SKM-1 treated with dmso at 0.1 percent for 144 hours (cell line): ENCODE measurements at regions not wholly inside any gene's neighbourhood (a gene's known extent, or its start where the extent isn't known, plus 50 kb on each side); places are given as distances from the start of the nearest gene placed in this dataset.
"Not testable (repeated sequence)": the region's sequence is repeated elsewhere in the genome, so short reads cannot be mapped to it uniquely, and the experiment has no call there.

Experiments
- DNase-seq: peaks from one replicate; lab custom pipeline; 2025; ENCODE audit not compliant: unreplicated experiment; lab: John Stamatoyannopoulos, UW

GRCh38 chr2:187002242-187002641 is 153.3 kb upstream of the ZSWIM2 start:
- no peak for DNase-seq

- DNase-seq = no peak
Observed at GRCh38 chr2:187001248-187001647, 152.3 kb upstream of the ZSWIM2 start.

DNA sequence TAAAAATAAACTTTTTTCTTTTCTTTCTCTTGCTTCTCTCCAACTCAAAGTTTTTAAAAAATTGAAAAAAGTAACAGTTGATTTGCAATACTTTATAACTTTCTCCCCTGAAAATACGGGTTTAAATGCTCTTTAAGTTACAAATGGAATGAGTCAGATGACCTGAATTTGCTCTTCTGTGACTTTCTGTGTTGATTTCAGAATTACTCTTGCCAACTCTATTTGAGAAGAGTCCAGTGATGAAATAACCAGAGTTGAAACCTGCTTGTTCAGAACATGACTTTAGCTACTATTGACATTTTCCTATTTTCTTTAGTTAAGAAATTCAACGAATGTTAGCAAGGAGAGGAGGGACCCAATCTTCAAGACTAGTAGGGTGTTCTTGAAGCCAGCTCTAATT is 146.1 kb upstream of the ZSWIM2 start:
- DNase-seq = no peak

DNA sequence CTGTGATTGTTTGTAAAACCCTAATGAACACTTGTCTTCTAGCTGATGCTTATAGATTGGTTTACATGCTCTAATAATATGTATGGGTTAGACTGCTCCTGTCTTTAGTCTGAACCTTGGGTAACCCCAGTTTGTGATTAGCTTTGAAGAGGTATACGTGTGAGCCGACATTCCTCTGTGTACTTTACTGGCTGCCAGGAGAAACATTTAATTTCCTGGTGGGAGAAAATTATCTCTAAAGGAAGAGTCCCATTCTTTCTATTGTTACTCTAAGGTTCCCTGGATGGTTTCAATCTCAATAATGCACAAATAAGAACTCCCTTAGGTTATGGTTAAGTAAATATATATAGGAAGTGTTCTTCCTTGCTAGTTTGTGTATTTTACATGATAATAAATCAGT is 143.6 kb upstream of the ZSWIM2 start:
- no peak for DNase-seq

- DNase-seq = no peak
Observed at GRCh38 chr2:186991766-186992417, 142.9 kb upstream of the ZSWIM2 start.

DNA sequence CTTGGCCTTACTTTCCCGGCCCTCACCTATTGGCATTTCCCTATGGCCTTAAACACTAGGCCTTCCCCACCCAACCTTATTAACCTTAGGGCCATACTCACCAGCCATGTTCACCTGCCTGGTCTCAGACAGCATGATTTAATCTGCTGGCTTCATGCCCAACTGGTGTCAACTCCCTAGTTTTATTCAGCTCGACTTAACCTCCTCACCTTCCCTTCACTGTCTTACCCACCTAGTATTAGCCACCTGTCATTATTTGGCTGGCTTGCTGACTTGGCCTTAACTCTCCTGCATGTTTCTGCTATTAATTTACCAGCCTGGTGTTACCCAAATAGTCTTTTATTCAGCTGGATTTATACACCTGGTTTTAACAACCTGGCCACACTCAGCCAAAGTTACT is 136.0 kb upstream of the ZSWIM2 start:
- no peak for DNase-seq

DNA sequence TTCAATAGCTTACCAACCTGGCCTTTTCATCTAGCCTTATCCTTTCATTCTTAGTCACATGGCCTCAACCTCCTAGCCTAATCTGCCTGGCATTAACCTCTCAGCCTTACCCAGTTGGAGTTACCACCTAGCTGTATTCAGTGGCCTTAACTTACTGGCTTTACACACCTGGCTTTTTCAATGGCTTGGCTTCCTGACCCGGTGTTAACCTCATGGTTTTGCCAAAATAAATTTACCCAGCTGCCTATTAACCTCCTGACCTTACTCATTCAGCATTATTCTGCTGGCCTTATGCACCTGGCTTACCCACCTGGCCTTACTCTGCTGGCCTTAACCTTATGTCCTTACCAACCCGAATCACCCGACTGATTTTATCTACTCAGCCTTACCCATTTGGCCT is 135.5 kb upstream of the ZSWIM2 start:
- no peak for DNase-seq

DNA sequence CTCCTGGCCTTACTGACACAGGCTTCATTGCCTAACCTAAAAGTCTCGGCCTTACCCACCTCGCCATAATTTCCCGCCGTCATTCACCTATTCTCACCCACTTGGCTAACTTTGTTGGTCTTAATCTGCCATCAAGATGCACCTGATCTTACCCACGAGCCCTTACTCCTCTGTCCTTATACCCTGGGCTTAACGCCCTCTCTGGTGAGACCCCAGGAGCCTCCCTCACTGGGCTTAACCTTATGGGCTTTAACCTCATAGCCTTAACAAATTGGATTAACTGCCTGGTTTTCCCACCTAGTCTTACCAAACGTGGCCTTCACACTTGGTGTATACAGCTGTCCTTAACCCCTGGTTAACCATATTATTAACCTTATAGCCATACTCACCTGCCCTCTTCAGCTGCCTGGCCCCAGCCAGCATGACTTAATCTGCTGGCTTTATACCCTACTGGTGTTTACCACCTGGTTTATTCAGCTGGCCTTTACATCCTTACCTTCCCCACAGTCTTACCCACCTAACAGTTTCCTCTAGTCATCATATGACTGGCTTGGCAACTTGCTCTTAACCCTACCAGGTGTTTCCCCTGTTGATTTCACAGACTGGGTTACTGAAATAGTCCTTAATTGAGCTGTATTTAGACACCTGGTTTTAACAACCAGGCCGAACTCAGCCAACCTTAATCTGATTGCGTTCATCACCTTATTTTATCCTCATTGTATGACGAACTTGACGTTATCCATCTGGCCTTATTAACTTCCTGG is 132.0 kb upstream of the ZSWIM2 start:
- no peak for DNase-seq

GRCh38 chr2:186980117-186980442 is 131.1 kb upstream of the ZSWIM2 start:
- no peak for DNase-seq

- DNase-seq = no peak
Observed at GRCh38 chr2:186979439-186980116, 130.6 kb upstream of the ZSWIM2 start.

DNA sequence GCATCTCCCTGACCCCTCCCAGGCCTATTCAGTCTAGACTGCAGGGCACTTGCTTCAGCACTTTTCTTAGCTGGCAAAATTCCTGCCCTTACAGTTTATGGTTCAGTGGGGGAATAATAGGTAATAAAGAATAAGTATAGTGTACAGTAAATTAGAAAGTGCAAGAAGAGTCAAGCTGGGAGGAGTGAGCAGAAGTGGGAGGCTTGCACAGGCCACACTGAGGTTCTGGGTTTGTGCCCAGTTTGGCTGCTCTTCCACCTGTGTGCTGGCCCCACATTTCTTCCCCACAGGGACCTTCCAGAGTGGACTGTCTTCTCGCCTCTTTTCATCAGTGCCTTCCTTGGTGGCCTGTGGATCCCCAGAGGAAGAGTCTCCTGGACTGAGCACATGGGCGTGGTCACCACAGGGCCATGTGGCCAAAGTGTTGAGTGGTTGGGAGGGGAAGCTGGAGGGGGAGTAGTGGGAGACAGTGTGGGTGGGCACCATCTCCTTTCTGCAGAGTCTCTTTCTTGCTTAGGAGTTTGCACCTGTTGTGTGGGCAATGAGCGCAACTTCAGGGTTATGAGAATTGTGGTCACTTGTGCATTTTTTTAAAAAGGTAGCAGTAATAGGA is 128.6 kb upstream of the ZSWIM2 start:
- no peak for DNase-seq

DNA sequence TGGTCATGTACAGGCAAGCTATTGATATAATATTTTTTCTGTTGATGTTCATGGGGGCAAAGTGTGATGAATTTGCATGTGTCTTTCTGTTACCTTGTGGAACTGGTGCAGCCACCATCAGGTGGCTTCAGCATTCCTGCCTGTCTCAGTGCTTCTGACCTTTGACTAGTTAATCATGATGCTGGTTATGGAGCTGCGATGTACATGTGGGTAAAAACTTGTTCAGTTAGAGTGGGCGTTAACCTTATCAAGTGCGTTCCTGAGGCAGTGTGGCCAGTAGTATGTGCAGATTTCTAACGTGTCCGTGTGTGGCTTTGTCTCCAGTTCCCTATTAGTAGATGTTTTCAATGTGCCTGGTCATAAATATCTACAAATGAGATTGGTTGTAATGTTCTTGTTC is 127.4 kb upstream of the ZSWIM2 start:
- no peak for DNase-seq

DNA sequence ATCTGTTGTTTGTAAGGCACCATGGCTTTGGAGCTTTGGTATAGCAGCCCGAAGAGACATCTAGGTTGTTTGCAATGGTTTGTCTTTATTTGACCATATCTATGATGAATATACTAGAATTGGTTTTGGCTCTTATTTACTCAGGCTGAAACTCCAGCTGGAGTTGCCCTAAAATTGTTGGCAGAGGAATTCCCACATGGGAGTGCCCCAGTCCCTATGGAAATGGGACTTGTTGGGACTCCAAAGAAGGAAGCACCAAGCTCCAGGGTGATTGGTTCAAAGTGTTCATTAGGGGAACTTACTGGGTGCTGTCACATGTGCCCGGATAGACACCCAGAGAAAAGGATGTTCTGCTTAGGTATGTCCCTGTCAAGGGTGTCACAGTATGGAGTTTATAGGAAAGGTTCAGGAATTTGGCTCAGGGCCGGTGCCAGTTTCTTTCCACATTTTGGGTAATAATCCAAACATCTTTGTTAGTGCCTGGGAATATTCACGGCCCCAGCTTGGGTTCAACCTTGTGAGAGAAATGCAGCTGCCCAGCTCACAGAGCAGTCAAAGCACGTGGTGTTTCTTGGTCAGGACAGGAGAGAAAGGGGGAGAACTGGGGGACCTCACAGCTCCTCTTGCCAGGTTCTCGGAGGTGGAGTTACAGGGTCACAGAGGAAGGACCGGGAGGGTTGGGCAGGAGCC is 123.5 kb upstream of the ZSWIM2 start:
- DNase-seq = no peak

GRCh38 chr2:186968277-186968676 is 119.3 kb upstream of the ZSWIM2 start:
- DNase-seq = no peak

DNA sequence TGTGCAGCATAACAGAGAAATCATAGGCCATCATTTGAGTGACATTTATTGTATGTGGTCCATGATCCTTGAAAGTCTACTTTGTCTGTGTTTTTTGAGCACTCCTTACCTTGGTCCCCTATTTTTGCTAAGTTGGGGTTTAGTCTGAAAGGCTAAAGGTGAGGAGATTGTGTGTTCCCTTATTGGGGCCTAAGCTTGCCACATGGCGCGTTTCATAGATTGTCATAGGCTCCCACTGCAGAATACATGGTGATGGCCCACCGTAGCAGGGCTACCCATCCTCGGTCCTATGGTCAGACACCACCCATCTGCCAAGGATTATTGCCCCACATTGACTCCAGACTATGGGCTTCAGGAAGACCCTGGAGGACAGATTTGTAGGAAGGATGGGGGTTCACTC is 117.0 kb upstream of the ZSWIM2 start:
- no peak for DNase-seq

- DNase-seq = no peak
Observed at GRCh38 chr2:186962085-186962747, 113.2 kb upstream of the ZSWIM2 start.

DNA sequence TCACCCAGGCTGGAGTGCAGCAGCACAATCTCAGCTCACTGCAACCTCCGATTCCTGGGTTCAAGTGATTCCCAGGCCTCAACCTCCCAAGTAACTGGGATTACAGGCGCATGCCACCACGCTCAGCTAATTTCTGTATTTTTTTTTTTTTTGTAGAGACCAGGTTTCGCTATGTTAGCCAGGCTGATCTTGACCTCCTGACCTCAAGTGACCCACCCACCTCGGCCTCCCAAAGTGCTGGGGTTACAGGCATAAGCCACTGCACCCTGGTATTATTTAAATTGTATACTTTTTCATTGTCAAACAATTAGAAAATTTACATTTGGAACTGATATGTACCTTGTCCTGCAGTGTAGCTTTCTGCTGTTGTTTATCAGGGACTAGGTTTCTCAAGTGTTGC is 111.3 kb upstream of the ZSWIM2 start:
- not testable (repeated sequence) for DNase-seq

- no peak for DNase-seq
Observed at GRCh38 chr2:186959486-186959885, 110.5 kb upstream of the ZSWIM2 start.

- no peak for DNase-seq
Observed at GRCh38 chr2:186950694-186951093, 101.7 kb upstream of the ZSWIM2 start.

GRCh38 chr2:186949726-186950256 is 100.8 kb upstream of the ZSWIM2 start:
- no peak for DNase-seq

DNA sequence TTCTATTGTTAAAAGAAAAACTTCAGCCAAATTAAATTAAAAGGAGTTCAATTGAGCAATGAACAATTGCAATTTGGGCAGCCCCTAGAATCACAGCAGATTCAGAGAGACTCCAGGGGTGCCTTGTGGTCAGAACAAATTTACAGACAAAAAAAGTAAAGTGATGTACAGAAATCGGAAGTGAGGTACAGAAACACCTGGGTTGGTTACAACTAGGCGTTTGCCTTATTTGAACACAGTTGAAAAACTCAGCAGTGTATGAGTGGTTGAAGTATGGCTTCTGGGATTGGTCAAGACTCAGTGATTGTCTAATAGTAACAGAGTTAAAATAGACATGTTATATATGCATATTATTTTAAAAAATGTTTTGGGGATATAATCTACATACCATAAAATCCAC is 98.5 kb upstream of the ZSWIM2 start:
- no peak for DNase-seq
